ENCODE measurements at regions not wholly inside any gene's neighbourhood (a gene's known extent, or its start where the extent isn't known, plus 50 kb on each side); places are given as distances from the start of the nearest gene placed in this dataset.

DNA sequence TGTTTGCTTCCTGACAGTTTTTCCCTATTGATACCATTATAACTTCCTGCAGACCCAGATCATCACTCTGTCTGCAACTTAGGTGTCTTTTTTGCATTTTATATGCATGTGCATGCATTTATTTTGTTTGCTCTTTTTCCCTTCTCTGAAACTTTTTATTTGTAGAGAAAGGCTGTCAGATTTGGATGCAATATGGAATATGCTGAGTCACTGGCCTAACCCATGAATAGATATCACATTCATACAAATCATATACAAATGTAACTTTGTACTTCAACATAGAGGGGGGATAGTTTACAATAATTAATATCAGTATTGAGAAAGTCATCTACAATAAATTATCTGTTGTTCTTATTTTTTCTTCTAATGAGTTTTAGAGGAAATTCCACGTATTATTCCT, 1465.0 kb downstream of the EFNB2 start:
- DNase-seq = no peak

DNA sequence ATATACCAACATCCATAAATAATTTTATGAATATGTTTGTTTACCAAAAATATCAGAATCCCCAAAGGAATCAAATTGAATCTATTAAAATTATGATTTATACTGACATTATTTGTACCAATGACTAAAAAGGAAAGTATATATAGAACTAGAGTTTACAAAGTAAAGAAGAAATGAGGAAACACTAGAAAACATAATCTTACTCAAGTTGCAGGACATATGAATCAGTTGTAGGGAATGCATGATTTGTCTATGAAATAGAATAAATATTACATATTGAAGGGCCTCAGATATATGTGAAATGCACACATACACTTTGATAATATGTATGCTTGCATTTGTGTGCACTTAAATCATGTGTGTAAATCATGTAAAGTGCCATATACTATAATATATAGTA, 1466.4 kb downstream of the EFNB2 start:
- DNase-seq = no peak

DNA sequence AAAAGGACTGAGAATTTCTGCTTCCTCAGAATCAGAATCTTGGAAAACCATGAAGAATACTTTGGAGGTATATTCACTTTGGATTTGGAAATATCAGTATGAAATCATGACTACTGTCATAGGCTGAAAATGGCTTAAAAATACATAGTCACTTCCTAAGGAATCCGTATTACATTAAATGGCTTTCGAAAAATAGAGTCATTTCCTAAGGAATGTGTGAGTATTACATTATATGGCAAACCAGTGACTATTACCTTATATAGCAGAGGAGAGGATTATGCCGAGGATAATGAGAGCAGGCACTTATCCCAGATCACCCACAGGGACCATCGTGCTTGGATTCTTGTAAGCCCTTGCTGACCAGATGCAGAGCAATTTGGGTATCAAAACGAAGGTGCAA, 1471.8 kb downstream of the EFNB2 start:
- DNase-seq = no peak

DNA sequence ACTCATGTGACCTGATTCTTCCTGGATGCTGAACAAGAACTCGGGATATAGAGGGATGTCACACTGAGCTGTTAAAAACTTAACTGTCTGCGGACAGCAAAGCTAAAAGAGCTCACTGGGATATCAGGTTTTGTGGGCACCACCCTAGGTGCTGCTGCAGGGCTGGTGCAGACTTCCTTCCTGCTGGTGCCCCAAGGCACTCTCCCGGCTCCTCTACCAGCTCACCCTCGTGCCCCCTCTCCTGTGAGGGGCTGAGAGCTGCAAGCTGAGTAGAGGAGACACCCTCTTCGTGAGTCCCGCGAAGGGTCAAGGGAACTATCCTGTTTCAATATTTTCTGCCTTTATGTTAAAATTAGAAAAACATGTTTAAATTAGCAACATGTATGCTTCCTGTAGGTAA, 1475.7 kb downstream of the EFNB2 start:
- no peak for DNase-seq

DNA sequence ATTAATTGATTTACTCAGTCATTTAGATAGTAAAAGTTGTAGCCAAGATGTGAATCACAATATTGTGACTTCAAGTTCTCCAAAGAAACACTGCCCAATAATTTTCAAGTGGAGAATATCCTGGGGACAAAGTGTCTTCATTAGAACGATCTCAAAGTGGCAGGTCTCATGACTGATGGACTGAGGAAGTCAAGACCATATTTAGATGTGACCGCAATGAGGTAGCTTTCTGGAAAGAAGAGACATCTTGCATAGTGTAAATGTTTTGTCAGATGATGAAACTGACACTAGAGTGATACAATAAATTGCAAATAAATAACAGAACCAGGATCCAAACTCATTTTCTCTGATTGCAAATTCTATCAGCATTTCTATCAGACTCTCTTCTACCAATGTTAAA, 1476.9 kb downstream of the EFNB2 start:
- no peak for DNase-seq

DNA sequence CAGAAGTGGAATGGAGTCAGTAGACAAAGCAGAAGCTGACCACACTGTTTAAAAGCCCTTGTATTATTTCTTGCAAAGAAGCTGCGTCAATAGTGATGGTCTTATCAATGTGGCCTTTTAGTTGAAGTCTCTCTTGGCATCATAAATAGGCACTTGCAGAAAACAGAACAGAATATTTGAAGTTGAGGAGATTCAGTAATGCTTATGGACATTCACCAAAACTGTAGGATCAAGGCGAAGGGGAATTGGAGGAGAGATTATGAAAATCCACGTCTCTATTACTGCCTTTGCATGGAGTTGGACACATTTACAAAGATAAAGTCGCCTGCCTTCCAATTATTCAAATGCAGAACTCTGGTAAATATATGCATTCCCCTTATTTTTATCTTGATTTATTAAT, 1482.8 kb downstream of the EFNB2 start:
- no peak for DNase-seq

DNA sequence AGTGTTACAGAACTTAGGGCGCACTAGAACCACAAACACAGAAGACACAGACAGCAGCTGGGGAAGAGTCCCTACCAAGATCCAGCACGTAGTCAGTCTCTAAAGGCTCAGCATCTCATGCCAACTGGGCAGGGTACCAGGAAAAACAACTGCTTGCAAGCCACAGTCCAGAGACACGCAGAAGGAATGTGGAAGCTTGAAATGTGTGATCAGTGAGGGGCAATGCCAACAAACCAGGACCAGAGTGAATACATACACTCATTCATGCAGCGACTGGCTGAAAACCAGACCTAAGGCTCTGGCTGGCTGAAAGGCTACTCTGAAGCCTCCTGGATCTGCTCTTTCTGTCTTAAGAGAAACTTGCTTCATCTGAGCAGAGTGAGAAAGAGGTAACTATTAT, 1484.8 kb downstream of the EFNB2 start:
- no peak for DNase-seq

DNA sequence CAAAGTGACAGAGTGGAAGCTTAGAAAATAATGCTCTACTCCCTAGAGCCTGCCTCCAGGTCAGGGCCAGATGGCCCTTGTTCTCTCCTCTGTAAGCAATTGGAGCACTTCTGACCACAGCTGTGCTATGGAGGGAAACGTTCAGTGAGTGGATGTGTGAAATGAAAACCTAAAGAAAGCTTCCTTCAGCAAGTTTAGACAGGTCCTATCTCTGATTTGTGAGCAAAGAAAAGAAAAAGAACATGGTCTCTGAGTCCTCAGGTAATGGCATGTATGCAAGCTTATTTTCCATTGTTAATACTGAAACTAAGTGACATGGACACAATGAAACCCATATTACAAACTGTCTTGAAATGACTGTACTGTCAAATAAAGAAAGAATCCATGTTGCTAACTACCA, 1486.8 kb downstream of the EFNB2 start:
- DNase-seq = no peak

DNA sequence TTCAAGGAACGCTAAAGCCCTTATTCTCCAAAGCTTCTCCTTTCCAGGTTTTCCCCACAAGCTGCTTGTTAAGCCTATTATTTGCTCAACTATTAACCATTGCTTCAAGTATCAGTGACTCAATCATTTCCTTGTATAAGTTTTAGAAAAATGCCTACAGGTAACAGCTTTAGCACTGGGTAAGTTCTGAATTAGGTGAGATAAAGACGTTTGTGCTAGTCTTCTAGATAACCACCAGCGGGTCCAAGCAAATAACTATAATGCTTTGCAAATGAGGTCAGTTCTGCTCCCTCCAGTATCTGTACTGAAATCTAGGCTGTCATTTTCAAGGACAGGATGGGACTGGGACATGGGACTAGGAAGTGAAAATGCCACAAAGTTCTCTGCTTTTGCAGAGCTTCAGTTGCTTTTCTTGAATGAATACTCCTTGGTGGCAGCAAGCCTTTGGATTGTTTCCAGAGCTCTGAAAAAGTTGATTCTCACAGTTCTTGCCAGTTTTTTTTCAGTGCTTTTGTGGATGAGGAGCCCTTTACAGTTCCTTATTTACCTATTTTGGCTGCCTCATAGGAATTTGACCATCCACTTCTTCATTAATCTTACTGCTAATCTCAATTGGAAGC, 1487.7 kb downstream of the EFNB2 start:
- no peak for DNase-seq

DNA sequence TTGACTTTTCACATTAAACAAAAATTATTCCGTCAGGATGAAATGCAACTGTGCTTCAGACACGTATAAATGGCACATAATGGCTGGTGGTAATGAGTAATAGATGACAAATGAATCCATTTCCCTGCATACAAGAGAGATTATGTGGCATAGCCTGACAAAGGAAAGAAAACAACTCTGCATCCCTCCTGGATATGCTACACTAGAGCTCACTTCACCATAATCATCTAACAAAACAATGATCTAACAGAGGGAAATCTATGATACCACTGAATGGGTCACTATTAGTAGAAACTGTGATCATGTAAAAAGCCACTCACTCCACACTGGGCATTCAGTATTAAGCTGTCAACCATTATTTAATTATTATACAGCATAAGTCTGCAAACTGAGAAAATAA, 1498.4 kb downstream of the EFNB2 start:
- no peak for DNase-seq

DNA sequence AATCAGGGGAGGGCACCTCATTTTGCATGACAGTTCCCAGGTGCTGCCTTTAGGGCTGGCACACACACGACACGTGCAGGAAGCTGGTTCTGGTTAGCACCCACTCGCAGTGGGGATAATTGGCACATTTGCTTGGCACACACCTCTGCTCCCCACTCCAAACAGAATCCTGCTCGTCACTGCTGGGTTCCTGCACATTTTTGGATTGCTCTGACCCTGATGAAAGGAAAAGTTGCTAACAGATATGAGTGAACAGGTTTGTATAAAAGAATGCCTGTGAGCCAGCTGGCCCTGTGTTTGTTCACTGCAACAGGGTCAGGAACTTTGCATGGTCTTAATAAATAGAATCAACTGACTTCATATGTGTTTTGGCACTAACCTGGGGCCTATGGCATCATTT, 1500.4 kb downstream of the EFNB2 start:
- DNase-seq = no peak

DNA sequence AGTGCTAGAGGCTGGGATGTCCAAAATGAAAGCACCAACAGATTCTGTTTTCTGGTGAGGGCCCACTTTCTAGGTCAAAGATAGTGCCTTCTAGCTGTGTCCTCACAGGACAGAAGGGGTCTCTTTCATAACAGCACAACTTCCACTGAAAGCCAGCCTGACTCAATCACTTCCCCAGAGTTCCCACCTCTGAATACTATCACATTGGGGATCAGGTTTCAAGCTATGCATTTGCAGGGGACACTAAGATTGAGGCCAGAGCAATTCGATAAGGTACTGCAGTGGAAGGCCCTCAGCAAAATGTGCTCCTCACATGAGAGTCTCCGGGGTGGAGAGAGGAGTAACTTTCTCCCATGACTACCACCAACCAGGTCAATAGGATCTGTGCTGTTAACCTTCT, 1501.5 kb downstream of the EFNB2 start:
- DNase-seq = no peak

DNA sequence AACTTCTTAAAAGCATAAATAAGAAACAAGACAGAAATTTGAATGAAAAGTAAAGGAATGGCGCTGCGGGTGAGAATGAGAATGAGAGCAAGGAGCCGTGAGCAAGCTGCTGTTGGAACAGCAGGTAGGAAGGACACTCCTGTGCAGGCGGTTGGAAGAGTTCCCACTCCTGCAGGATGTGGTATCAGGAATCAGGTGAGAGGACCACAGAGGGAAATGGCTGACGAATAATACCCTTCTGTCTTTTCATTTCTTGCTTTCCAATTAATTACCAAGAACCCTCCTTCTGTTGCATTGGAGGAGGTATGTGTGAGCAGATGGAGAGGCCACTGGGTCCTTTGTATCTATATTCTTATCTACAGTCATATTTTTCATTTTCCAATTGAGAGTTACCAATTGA, 1504.2 kb downstream of the EFNB2 start:
- no peak for DNase-seq

DNA sequence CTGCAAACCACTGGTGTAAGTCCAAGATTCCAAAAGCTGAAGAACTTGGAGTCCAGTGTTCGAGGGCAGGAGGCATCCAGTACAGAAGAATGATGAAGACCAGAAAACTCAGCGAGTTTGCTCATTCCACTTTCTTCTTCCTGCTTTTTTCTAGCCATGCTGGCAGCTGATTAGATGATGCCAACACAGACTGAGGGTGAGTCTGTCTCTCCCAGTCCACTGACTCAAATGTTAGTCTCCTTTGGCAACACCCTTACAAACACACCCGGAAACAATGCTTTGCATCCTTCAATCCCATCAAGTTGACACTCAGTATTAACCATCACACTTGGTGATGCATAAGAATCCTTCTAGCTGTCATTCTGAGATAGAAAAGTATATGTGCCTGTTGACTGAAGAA, 1504.6 kb downstream of the EFNB2 start:
- no peak for DNase-seq

DNA sequence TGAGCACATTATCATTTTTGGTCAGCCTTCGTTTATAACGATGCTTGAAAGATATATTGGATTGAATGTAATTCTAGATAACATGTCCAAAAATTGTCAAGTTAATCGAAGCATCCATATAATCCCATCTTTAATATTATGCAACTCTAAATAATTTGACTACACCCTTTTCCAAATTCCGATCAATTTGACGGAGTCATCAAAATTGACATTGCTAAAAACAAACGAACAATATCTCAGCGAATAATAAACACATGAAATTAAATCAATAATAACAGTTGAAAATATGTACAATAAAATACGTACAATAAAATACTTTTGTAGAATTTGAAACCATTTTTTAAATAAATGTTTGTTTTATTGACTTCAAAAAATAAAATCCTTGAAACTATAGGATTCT, 1516.4 kb downstream of the EFNB2 start:
- DNase-seq = no peak

DNA sequence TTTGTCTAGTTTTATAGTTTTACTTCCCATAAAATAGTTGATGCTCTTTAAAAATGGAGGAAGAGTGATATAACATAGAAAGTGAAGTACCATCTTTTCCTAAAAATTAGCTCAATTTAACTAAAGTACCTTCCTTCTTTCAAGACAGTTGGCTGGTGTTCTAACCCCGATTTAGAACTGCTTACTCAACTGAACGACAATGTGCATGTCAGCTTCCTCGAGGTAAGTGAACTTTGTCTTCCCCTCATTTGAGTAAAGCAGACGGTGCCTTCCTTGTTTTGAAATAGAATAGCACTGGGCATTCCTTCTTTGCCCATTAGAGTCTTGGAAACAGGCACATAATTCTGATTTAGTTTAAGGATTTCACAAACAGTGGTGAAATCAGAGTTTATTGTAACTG, 1519.2 kb downstream of the EFNB2 start:
- DNase-seq = no peak

DNA sequence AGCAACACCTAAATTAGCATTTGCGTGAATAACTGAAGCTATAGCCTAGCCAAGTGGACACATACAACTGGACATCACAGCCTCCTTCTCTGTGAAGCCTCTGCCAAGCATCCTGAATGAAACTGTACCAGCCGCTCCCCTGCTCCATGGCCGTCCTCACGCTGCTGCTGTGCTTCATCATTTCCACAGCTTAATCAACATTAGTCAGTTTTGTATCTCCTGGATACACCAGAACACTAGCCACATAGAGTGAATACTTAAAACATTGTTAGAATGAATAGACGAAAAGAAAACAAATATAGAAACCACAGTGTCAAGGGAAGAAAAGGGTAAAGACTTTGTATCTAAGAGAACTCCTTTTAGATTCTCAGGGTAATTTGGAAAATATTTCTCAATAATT, 1526.9 kb downstream of the EFNB2 start:
- DNase-seq = no peak

DNA sequence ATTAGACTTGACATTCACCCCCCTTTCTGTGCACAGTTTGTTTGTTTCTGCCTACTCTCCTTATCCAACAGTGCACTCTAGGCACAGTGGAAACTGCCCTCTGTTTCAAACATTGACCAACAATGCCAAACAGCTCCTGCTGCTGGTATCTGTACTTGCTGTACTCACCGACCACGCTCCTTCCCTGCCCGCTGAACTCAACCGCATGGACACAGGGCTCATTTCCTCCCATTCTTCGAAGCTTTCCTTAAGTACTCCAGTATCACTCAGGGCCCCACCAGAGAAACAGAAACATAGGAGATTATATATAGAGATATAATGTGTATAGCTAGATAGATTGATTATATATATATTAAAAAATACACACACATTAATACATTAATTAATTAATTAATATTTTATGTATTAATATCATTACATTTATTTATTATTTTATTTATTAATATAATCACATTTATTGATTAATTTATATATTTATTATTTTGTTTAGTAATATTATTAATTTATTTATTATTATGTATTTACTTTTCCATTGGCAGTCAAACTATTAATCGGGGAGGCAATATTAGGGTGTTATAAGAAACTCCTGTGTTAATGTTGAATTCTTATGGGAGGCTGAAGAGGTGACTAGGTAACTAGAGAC, 1528.2 kb downstream of the EFNB2 start:
- no peak for DNase-seq

DNA sequence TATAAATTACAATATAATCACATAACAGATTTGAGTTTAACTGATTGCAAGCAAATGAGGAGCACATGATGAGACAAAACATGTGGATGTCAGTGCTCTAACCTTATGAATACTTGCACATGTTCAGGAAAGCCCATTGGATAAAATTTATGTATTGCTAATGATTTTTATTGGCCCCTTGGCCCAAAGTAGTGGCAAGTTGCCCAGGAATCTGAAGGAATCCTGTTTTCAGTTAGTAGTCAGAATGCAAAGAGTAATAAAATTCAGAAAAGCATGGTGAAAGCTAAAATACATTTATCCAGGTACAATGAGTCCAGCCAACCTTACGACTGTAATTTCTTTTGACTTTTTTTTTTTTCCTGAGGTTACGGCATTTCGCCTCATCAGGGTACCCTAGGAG, 1539.4 kb downstream of the EFNB2 start:
- no peak for DNase-seq

DNA sequence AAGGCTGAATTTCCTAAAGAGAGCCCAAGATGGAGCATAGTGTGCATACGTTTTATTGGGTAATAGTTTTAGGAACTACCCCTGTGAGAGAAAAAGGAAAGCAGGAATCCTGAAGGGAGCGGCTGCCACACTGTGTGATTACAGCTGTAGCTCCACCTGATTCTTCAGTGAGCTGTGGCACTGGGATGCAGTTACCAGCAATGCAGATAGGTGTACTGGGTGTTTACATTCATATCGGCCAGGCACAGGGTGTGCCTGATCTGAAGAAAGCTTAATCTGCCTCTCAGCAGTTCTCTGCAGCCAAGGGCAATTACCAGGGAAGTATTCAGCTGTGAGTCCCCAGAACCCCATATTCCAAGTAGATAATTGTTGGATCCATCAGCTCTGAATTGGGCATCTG, 1541.8 kb downstream of the EFNB2 start:
- no peak for DNase-seq

DNA sequence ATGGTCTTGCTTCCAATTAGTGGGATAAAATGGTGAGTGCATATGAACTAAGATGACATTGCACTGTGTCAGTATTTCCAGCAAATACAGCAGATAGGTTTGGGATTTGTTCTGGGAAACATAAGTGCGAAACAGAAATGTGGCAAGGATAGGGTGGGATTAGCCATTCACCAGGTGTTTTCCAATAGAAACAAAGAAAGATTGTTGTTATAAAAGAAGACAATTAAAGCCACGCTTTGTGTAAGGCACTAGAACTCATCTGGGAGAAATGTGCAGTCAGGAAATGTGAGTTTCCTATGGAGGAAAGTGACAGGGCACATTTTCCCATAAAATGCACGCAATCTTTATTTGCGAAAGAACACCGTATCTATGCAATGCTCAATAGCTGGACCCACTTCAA, 1547.8 kb downstream of the EFNB2 start:
- DNase-seq = no peak

DNA sequence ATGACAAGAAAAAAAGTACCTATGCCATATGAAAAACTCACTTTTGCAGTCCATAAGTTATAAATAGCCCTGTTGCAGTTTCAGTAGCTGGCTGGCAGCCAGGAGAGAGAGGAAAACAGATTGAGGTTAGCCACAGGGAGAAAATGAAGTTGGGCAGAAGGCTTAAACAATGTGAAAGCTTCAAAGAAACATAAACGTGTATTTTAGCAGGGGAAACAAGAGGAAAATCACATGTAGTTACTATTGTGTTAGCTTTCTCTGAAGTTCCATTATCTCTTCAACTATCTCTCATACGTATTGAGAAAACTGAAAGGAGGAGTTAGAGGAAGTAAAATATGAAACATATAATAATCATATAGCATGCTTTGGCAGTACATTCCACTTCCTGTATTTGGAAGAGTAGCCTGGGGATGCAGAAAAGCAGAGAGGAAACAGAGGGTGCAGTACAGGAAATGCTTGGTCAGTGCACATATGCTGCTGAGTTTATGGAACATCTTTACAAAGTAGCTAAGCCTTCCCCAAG, 1551.1 kb downstream of the EFNB2 start:
- no peak for DNase-seq

DNA sequence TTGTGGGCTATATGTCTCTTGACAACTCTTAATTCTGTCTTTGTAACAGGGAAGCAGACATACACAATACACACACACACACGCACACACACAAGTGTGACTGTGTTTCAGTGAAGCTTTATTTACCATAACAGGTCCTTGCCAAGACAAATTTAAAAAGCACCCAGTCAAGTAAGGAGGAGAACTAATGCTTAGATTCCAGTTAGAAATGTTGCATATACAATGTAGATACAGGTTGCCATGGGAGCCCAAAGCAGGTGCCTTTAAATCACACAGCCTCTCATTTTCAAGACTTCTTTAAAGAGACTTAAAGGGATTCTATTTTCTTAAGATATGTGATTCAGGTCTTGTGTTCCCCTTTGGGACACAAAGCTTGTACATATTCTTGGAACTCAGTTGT, 1551.9 kb downstream of the EFNB2 start:
- DNase-seq = no peak

DNA sequence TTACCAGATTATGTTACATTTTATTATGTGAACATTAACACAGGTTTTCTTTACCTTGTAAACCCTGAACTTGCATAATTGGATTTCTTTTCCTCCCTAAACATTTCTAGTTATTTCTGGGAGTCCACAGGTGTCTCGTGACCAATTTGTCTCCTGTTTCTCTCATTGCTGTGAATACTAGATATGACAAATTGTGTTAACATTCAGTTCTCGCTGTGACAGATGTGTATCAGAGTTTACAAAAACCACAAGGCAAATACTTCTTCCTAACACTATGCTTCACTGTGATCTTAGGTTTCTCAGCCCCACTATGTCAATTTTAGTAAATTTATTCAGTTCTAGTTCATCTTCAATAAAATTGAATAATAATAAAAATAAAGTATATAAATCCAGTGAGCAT, 1554.9 kb downstream of the EFNB2 start:
- DNase-seq = no peak

Data from DMS153 (cell line).